Muscle layer of duodenum (tissue), 2 donors: ENCODE measurements at regions not wholly inside any gene's neighbourhood (a gene's known extent, or its start where the extent isn't known, plus 50 kb on each side); places are given as distances from the start of the nearest gene placed in this dataset.

Experiments used
- H3K27ac ChIP-seq: one replicate; pipeline ENCODE4 v1.7.0; 2013; ENCODE audit warnings: mild to moderate bottlenecking, low read length
- H3K27me3 ChIP-seq: one replicate; pipeline ENCODE4 v1.7.0; 2013; ENCODE audit warnings: low read depth, mild to moderate bottlenecking, control low read depth, low read length
- H3K36me3 ChIP-seq, 2 donors: one replicate each; pipeline ENCODE4 v1.7.0; 2013; ENCODE audit warnings: low read length in 2 of 2, control low read depth in 1 of 2, mild to moderate bottlenecking in 1 of 2; ENCODE audit not compliant: insufficient read depth in 2 of 2, control insufficient read depth in 1 of 2
- H3K4me1 ChIP-seq, 2 donors: one replicate each; pipeline ENCODE4 v1.7.0; 2013; ENCODE audit warnings: low read length in 2 of 2, mild to moderate bottlenecking in 2 of 2, control low read depth in 1 of 2, moderate library complexity in 1 of 2; ENCODE audit not compliant: insufficient read depth in 2 of 2, control insufficient read depth in 1 of 2
- H3K4me3 ChIP-seq, 2 donors: one replicate each; pipeline ENCODE4 v1.7.0; 2013; ENCODE audit warnings: low read length in 2 of 2, low read depth in 1 of 2, mild to moderate bottlenecking in 1 of 2
- H3K9me3 ChIP-seq, 2 donors: one replicate each; pipeline ENCODE4 v1.7.0; 2013; ENCODE audit warnings: low read length in 2 of 2, control low read depth in 1 of 2, mild to moderate bottlenecking in 1 of 2; ENCODE audit not compliant: control insufficient read depth in 1 of 2
- donor health status: healthy.

- peak overlapping the region; percentile 39 for H3K27ac ChIP-seq
Measured at GRCh38 chr2:230643576-230644291, 68.9 kb upstream of the CAB39 start.

GRCh38 chr2:230644356-230644935, 68.2 kb upstream of the CAB39 start:
- Histone ChIP-seq H3K4me3 (no peak overlapping the region), H3K27ac (no peak overlapping the region), H3K9me3 (no peaks in the 10 kb centered on the region), H3K36me3 (no peaks in the 10 kb centered on the region), H3K4me1 (peaks cover 0 to 4% of the 10 kb centered on the region in 2 donors), H3K27me3 (no peaks in the 10 kb centered on the region)

More at GRCh38 chr2:230643576-230644291, 68.9 kb upstream of the CAB39 start:
- no peaks in the 10 kb centered on the region for H3K36me3 ChIP-seq
- no peaks in the 10 kb centered on the region for H3K27me3 ChIP-seq
- H3K4me1 ChIP-seq: peaks cover 0 to 4% of the 10 kb centered on the region in 2 donors
- no peaks in the 10 kb centered on the region for H3K9me3 ChIP-seq
- H3K4me3 ChIP-seq: no peak overlapping the region

- no peak overlapping the region for H3K27ac ChIP-seq
- H3K9me3 ChIP-seq: no peaks in the 10 kb centered on the region
- H3K27me3 ChIP-seq: no peaks in the 10 kb centered on the region
- no peak overlapping the region for H3K4me3 ChIP-seq
- H3K36me3 ChIP-seq: no peaks in the 10 kb centered on the region
- H3K4me1 ChIP-seq: peaks cover 0 to 4% of the 10 kb centered on the region in 2 donors
Measured at GRCh38 chr2:230648356-230648755, 64.3 kb upstream of the CAB39 start.

GRCh38 chr2:230650585-230651137, 62.0 kb upstream of the CAB39 start:
- Histone ChIP-seq H3K36me3 (no peaks in the 10 kb centered on the region), H3K4me3 (no peak overlapping the region), H3K9me3 (no peaks in the 10 kb centered on the region), H3K4me1 (no peaks in the 10 kb centered on the region), H3K27ac (no peak overlapping the region), H3K27me3 (no peaks in the 10 kb centered on the region)

- no peak overlapping the region for H3K27ac ChIP-seq
- no peaks in the 10 kb centered on the region for H3K4me1 ChIP-seq
Measured at GRCh38 chr2:230654057-230654456, 58.6 kb upstream of the CAB39 start.

GRCh38 chr2:230657462-230657861, 55.2 kb upstream of the CAB39 start:
- H3K27me3 ChIP-seq: no peaks in the 10 kb centered on the region
- H3K9me3 ChIP-seq: no peaks in the 10 kb centered on the region
- H3K4me3 ChIP-seq: no peak overlapping the region
- H3K4me1 ChIP-seq: no peaks in the 10 kb centered on the region
- H3K36me3 ChIP-seq: no peaks in the 10 kb centered on the region
- no peak overlapping the region for H3K27ac ChIP-seq

More at GRCh38 chr2:230654057-230654456, 58.6 kb upstream of the CAB39 start:
- Histone ChIP-seq H3K4me3 (no peak overlapping the region), H3K36me3 (no peaks in the 10 kb centered on the region), H3K27me3 (no peaks in the 10 kb centered on the region), H3K9me3 (no peaks in the 10 kb centered on the region)

- no peaks in the 10 kb centered on the region for H3K4me1 ChIP-seq
- H3K4me3 ChIP-seq: no peak overlapping the region
- no peaks in the 10 kb centered on the region for H3K27me3 ChIP-seq
- H3K27ac ChIP-seq: no peak overlapping the region
- no peaks in the 10 kb centered on the region for H3K9me3 ChIP-seq
- no peaks in the 10 kb centered on the region for H3K36me3 ChIP-seq
Measured at GRCh38 chr2:230657906-230658305, 54.7 kb upstream of the CAB39 start.

- Histone ChIP-seq H3K4me3 (no peak overlapping the region), H3K27me3 (no peaks in the 10 kb centered on the region), H3K9me3 (no peaks in the 10 kb centered on the region), H3K27ac (no peak overlapping the region), H3K4me1 (no peaks in the 10 kb centered on the region), H3K36me3 (no peaks in the 10 kb centered on the region)
Measured at GRCh38 chr2:230658577-230658876, 54.1 kb upstream of the CAB39 start.

- Histone ChIP-seq H3K4me3 (no peak overlapping the region), H3K9me3 (no peaks in the 10 kb centered on the region), H3K4me1 (no peaks in the 10 kb centered on the region), H3K36me3 (no peaks in the 10 kb centered on the region), H3K27ac (no peak overlapping the region), H3K27me3 (no peaks in the 10 kb centered on the region)
Measured at GRCh38 chr2:230658877-230659652, 53.6 kb upstream of the CAB39 start.

- no peak overlapping the region for H3K27ac ChIP-seq
- no peaks in the 10 kb centered on the region for H3K9me3 ChIP-seq
- no peaks in the 10 kb centered on the region for H3K27me3 ChIP-seq
- no peaks in the 10 kb centered on the region for H3K36me3 ChIP-seq
- no peaks in the 10 kb centered on the region for H3K4me1 ChIP-seq
- H3K4me3 ChIP-seq: no peak overlapping the region
Measured at GRCh38 chr2:230660294-230661060, 52.2 kb upstream of the CAB39 start.
